ENCODE measurements at regions not wholly inside any gene's neighbourhood (a gene's known extent, or its start where the extent isn't known, plus 50 kb on each side); places are given as distances from the start of the nearest gene placed in this dataset.

DNA sequence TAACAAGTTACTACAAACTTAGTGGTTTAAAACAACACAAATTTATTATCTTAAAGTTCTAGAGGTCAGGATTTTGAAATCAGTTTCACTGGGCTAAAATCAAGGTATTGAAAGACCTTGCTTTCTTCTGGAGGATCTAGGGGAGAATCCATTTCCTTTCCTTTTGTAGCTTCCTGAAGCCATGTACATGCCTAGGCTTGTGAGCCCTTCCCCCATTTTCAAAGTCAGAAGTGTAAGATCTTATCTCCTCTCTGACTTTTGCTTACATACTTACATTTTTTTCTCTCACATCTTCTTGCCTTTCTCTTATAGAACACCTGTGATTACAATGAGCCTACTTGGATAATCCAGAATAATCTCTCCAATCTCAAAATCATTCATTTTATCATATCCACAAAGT is 78.7 kb upstream of the MBOAT2 start:
- no peak for DNase-seq (ENCODE audit: low read depth in 2 of 2)

DNA sequence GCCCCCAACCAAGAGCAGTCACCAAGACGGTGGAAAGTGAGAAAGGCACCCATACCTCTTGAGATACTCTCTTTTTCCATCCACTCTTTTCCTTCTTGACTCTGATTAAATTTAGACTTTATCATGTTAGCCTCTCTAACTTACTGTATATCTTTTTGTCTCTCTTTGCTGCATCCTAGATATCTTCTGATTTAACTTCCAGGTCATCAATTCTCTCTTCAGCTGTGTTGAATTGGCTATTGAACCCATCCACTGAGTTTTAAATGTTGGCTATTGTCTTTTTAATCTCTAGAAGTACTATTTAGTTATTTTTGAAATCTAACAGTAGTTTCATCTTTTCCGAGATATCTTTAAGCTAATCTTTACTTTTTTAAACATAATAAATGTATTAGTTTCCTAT is 78.3 kb upstream of the MBOAT2 start:
- no peak for DNase-seq (ENCODE audit: low read depth in 2 of 2)

DNA sequence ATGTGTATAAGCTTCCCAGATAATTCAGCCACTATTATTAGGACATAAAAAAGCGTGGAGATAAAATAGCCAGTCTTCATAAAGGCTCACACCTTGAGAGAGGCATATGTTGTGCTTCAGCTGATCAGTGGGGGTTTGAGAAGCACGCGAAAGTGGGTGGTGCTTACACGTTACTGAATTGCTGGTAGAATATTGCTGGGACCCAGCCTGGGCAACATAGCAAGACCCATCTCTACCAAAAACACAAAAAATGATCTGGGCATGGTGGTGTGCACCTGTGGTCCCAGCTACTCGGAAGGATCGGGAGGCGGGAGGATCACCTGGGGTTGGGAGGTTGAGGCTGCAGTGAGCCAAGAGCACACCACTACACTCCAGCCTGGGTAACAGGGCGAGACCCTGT is 74.9 kb upstream of the MBOAT2 start:
- DNase-seq (ENCODE audit: low read depth in 2 of 2) = no peak

DNA sequence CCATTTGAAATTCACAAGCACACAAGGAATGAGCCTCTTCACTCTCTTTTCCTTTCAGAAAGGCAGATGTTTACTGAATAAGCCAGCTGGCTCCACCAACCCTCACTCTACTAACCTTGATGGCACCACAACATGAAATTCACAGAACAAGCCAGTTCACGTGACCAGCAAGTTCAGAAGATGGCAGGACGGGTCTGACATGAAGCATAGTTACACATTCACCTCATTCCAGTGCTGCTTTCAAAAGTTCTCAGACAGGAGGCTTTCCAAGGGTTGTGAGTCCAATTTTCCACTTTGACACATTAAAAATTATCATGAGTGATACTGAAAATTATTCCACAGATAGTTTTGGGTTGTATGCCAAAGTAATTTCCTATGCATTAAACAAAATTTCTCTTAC is 74.2 kb upstream of the MBOAT2 start:
- no peak for DNase-seq (ENCODE audit: low read depth in 2 of 2)

DNA sequence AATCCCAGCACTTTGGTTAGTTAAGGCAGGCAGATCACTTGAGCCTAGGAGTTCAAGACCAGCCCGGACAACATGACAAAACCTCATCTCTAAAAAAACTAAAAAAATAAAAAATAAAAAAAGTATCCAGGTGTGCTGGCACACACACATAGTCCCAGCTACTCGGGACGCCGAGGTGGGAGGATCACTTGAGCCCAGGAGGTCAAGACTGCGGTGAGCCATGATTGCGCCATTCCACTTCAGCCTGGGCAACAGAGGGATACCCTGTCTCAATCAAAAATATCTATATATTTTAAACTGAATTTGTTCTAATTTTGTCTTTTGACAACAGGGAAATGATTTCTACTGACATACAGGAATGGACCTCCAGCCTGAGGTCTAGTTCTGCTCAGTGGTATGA is 73.3 kb upstream of the MBOAT2 start:
- DNase-seq (ENCODE audit: low read depth in 2 of 2) = no peak

DNA sequence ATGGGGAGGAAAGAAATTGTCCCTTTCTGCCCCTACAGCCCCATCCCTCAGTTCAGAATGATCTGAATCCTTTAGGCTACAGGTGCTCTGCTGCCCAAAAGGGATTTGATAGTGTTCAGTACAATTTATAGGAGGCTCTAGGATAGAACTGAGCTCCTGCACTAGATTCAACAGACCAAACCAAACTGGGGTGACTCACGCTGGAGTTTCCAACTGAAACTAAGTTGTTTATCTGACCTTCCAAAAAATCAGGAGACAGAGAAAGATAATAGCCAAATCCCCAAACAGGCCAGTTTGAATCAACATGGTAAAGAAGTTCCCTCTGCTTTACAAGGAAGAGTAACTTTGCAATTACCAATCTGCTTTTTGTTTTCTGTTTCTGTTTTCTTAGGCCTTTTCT is 72.7 kb upstream of the MBOAT2 start:
- DNase-seq (ENCODE audit: low read depth in 2 of 2) = no peak

DNA sequence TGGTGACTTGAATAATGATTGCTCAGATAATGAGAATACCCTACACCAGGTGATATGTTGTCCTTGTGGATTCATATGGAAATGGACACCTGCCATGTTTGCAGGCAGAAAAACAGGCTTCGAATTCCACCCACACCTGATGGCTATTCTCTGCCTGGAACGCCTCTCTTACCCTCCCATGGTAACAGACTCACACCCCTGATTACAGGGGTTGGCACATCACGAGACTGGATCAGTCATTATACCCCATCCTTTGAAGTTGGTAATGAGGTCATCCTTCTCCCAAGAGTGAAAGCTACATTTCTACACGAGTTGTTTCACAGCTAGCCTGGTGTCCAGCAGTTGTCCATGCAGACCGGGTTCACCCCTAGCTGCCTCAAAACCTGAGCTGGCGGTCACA is 71.4 kb upstream of the MBOAT2 start:
- no peak for DNase-seq (ENCODE audit: low read depth in 2 of 2)

DNA sequence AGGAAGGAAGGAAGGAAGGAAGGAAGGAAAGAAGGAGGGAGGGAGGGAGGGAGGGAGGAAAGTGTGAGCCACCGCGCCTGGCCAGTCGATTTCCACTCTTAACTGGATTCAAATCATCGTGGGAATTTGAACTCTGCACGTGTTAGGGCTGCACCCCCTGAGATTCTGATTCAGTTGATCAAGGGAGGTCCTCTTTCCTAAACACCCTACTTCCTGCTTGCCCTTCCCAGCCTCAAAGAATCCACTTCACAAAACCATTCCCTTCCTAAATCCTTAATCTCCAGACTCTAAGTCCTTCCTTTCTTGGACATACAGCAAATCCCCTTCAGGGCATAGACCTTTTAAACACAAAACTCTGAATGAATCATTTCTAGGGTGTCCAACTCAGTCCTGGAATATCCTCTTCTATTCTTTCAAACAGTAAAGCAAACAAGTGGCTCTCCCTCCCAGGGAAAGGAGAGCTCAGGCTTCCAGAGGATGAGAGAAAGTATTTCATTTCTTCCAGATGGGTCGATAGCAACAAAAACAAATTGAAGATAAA is 68.2 kb upstream of the MBOAT2 start:
- no peak for DNase-seq (ENCODE audit: low read depth in 2 of 2)

DNA sequence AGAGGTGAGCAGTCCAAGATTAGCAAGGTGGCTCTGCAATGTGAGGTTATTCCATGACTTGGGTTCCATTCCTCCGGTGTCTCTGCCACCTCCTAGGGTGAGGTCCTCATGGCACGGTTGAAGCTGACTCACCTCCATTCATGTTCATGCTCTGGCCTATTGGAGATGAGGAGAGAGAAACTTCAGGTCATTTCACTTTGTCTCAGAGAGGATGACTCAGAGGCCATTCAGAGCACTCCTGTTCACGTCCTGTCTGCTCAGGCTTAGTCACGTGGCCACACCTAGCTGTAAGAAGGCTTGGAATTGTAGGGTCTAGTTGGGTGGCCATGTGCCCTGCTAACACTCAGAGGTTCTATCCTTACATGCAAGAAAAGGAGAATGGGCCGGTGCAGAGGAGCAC is 67.5 kb upstream of the MBOAT2 start:
- peak in 1 of 2 donors; percentile 5 for DNase-seq (ENCODE audit: low read depth in 2 of 2)

DNA sequence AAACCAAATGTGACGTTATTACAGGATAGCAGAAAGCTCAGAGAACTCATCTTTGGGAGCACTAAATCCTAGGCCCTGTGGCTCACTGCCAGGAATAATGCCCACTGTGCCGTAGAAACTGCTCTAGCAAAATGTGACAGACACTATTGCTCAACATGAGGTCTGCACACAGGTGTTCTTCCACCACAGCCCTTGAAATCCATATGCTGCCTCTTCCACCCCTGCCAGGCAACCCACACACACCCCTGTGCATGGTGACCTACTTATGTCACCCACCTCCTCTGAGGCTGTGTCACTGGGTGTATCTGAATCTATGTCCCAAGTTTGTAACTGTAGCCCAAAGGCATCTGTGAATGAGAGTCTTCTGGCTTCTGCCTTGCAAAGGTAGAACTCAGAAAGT is 66.1 kb upstream of the MBOAT2 start:
- DNase-seq (ENCODE audit: low read depth in 2 of 2) = no peak

DNA sequence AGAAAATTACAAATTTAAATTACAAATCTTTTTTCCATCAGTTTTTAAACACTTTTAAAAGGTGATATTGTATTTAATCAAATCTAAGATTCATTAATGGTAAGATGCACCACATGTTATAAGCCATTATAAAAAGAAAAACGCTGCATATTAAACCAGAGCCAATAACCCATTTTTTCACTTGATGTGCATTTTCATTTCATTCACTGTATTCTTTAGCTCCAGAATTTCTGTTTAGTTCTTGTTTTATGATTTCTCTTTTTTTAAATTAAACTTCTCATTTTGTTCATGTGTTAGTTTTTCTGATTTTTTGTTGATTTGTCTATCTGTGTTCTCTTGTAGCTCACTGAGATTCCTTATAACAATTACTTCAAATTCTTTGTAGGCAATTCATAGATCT is 62.4 kb upstream of the MBOAT2 start:
- no peak for DNase-seq (ENCODE audit: low read depth in 2 of 2)

DNA sequence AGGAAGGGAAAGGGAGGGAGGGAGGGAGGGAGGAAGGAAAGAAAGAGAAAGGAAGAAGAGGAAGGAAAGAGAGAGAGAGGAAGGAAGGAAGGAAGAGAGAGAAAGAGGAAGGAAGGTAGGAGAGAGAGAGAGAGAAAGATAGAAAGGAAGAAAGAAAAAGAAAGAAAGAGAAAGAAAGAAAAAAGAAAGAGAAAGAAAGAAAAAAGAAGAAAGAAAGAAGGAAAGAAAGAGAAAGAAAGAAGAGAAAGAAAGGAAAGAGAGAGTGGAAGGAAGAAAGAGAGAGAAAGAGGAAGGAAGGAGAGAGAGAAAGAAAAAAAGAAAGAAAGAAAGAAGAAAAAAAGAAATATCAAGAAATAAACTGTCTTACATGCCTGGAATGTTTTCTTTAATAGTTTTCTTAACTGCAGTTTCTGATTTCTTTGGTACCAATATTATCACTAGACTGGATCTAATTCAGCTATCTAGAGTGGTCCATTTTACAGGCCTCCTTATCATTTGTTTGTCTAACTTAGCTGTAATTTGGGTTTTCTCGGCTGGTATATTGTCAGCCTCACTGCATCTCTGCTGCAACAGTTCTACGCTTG is 59.6 kb upstream of the MBOAT2 start:
- DNase-seq (ENCODE audit: low read depth in 2 of 2) = no peak

DNA sequence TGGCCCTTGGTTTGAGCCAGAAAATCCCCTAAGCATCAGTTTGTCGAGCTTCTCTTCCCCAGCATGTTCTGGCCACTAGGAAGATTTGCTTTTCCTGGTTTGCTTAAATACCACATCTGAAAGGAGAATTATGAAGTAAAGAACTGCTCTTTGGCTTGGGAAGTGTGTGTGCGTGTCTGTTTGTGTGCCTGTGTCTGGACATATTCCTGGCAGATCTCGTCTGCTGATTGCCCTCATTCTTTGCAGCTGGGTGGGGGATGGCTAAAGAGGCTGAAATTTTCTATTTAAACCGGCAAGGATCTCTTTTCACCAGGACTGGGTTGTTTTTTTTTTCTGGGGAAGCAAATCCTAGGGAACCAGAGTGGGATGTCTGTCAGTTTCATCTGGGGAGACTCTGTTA is 57.3 kb upstream of the MBOAT2 start:
- no peak for DNase-seq (ENCODE audit: low read depth in 2 of 2)

DNA sequence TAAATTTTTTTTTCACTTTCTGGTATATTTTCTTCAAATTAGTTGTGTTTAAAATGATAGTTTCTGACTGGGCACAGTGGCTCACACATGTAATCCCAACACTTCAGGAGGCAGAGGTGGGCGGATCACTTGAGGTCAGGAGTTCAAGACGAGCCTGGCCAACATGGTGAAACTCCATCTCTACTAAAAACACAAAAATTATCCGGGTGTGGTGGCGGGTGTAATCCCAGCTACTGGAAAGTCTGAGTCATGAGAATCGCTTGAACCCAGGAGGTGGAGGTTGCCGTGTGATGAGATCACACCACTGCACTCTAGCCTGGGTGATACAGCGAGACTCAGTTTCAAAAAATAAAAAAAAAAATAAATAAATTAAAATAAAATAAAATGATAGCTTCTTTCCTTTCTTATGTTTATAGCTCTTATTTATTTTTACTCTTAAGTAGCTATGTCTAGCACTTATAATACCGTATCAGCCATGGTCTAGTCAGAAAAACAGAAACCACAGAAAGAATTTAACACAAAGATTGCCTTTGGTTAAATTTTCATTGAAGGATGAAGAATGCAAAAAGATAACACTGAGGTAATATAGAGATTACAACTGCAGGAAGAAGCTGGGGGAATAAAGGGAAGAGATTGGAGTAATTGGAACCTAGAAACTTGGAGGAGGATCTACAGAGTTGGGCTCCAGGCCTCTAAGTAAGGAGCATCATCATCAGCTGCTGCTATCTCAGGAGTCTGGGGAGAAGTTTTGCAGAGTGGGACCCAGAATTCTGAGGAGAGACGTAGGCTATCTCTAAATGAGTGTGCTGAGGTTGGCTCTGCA is 54.7 kb upstream of the MBOAT2 start:
- DNase-seq (ENCODE audit: low read depth in 2 of 2) = no peak

DNA sequence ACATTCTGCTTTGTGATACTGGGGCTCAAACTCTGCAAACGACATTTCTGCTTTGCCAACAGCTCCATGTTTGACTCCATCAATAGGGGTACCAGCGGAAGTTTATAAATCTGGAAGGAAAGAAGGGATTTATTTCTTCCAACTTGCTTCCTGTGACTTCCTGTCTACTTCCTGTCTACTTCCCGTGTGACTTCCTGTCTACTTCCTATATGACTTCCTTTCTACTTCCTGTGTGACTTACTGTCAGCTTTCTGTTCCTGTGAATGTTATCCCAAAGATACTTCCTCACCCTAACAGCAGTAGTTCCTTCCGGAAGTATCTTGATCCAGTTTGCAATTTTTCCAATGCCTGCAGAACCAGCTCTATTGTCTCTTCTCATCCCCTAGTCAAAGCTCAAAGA is 52.0 kb upstream of the MBOAT2 start:
- no peak for DNase-seq (ENCODE audit: low read depth in 2 of 2)

DNA sequence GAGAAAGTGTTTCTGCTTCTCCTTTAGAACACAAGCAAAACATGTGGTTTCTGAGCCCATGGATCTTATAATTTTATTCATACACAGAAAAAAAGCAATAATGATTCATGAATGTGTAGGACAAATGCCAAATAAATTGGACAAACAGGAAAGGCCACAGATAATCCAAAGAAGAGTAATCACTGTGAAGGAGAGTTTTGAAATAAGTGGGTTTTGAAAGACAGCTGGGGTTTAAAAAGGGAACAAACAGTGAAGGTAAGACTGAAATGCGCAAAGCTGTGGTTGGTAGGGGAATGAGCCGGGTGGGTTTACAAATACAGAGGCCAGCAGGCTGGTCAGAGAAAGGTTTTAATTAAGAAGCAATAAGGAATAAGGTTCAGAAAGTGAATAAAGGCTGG is 50.0 kb upstream of the MBOAT2 start:
- no peak for DNase-seq (ENCODE audit: low read depth in 2 of 2)
